Large intestine (tissue), 3 donors: ENCODE measurements at regions not wholly inside any gene's neighbourhood (a gene's known extent, or its start where the extent isn't known, plus 50 kb on each side); places are given as distances from the start of the nearest gene placed in this dataset.

Source experiments
- DNase-seq, 2 donors: peaks; one replicate each; pipeline versions ENCODE4 v3.0.0 to v3.0.0-alpha.2; 2013
- H3K27ac ChIP-seq: one replicate; pipeline ENCODE4 v1.5.1; 2013; ENCODE audit warnings: low read length
- H3K27me3 ChIP-seq: 2 replicates; pipeline ENCODE4 v1.6.1; 2013; ENCODE audit warnings: low read length; ENCODE audit not compliant: control insufficient read depth, insufficient read depth
- H3K36me3 ChIP-seq: 2 replicates; pipeline ENCODE4 v1.6.1; 2013; ENCODE audit warnings: low read length; ENCODE audit not compliant: control insufficient read depth, insufficient read depth
- H3K4me1 ChIP-seq: one replicate; pipeline ENCODE4 v1.6.1; 2013; ENCODE audit warnings: low read length; ENCODE audit not compliant: control insufficient read depth, insufficient read depth
- H3K4me3 ChIP-seq: one replicate; pipeline ENCODE4 v1.5.1; 2013; ENCODE audit warnings: low read length
- H3K9me3 ChIP-seq: one replicate; pipeline ENCODE4 v1.6.1; 2013; ENCODE audit warnings: mild to moderate bottlenecking, low read depth, low read length, moderate library complexity; ENCODE audit not compliant: control insufficient read depth
- WGBS: methylation state at CpG from one replicate; pipeline ENCODE4 v1.1.5; 2013; ENCODE audit warnings: low lambda C conversion rate; ENCODE audit not compliant: insufficient coverage; 5-methylcytosine and 5-hydroxymethylcytosine counted together

GRCh38 chr16:80027007-80027965, 426.7 kb upstream of the MAF start:
- Histone ChIP-seq H3K36me3 (no peaks in the 10 kb centered on the region), H3K4me1 (no peaks in the 10 kb centered on the region), H3K27me3 (no peaks in the 10 kb centered on the region), H3K4me3 (no peak overlapping the region), H3K27ac (peak overlapping the region; percentile 29), H3K9me3 (no peaks in the 10 kb centered on the region)
- peak; percentile 92 to 95 for DNase-seq
- 60% methylated on average over 1 of the region's 20 CpGs for WGBS

GRCh38 chr16:80025236-80025635, 424.7 kb upstream of the MAF start:
- no peak for DNase-seq
- Histone ChIP-seq H3K36me3 (no peaks in the 10 kb centered on the region), H3K4me1 (no peaks in the 10 kb centered on the region), H3K9me3 (no peaks in the 10 kb centered on the region), H3K4me3 (no peak overlapping the region), H3K27ac (no peak overlapping the region), H3K27me3 (no peaks in the 10 kb centered on the region)
- WGBS: no CpG with 5 or more reads among the region's 4 CpGs

GRCh38 chr16:80024443-80024842, 423.9 kb upstream of the MAF start:
- Histone ChIP-seq H3K27ac (no peak overlapping the region), H3K36me3 (no peaks in the 10 kb centered on the region), H3K4me1 (no peaks in the 10 kb centered on the region), H3K9me3 (no peaks in the 10 kb centered on the region), H3K27me3 (no peaks in the 10 kb centered on the region), H3K4me3 (no peak overlapping the region)
- DNase-seq: no peak
- WGBS: 100% methylated on average over 1 of the region's 3 CpGs

- 60% methylated on average over 1 of the region's 2 CpGs for WGBS
Measured at GRCh38 chr16:80023865-80024264, 423.3 kb upstream of the MAF start.

GRCh38 chr16:80019395-80019794, 418.9 kb upstream of the MAF start:
- H3K4me3 ChIP-seq: no peak overlapping the region
- H3K36me3 ChIP-seq: no peaks in the 10 kb centered on the region
- WGBS: no CpG with 5 or more reads among the region's 2 CpGs
- H3K4me1 ChIP-seq: peaks cover 7% of the 10 kb centered on the region
- H3K27ac ChIP-seq: no peak overlapping the region
- no peak for DNase-seq
- no peaks in the 10 kb centered on the region for H3K9me3 ChIP-seq
- no peaks in the 10 kb centered on the region for H3K27me3 ChIP-seq

More at GRCh38 chr16:80023865-80024264, 423.3 kb upstream of the MAF start:
- Histone ChIP-seq H3K4me1 (no peaks in the 10 kb centered on the region), H3K36me3 (no peaks in the 10 kb centered on the region), H3K9me3 (no peaks in the 10 kb centered on the region), H3K4me3 (no peak overlapping the region), H3K27ac (no peak overlapping the region), H3K27me3 (no peaks in the 10 kb centered on the region)
- no peak for DNase-seq

GRCh38 chr16:80018466-80018865, 417.9 kb upstream of the MAF start:
- no peak overlapping the region for H3K4me3 ChIP-seq
- no peak overlapping the region for H3K27ac ChIP-seq
- no CpG with 5 or more reads among the region's 2 CpGs for WGBS
- H3K27me3 ChIP-seq: no peaks in the 10 kb centered on the region
- H3K9me3 ChIP-seq: no peaks in the 10 kb centered on the region
- peaks cover 7% of the 10 kb centered on the region for H3K4me1 ChIP-seq
- H3K36me3 ChIP-seq: no peaks in the 10 kb centered on the region
- DNase-seq: no peak

GRCh38 chr16:80016731-80017326, 416.3 kb upstream of the MAF start:
- H3K4me1 ChIP-seq: peaks cover 7% of the 10 kb centered on the region

GRCh38 chr16:80015566-80015965, 415.0 kb upstream of the MAF start:
- DNase-seq: no peak
- peaks cover 7% of the 10 kb centered on the region for H3K4me1 ChIP-seq
- WGBS: 80% methylated on average over 1 of the region's 6 CpGs
- no peaks in the 10 kb centered on the region for H3K27me3 ChIP-seq
- H3K36me3 ChIP-seq: no peaks in the 10 kb centered on the region
- no peak overlapping the region for H3K27ac ChIP-seq
- H3K9me3 ChIP-seq: no peaks in the 10 kb centered on the region
- H3K4me3 ChIP-seq: no peak overlapping the region

More at GRCh38 chr16:80016731-80017326, 416.3 kb upstream of the MAF start:
- WGBS: 32% methylated on average over 3 of the region's 9 CpGs
- peak in 1 of 2 donors; percentile 67 for DNase-seq
- no peaks in the 10 kb centered on the region for H3K27me3 ChIP-seq
- H3K36me3 ChIP-seq: no peaks in the 10 kb centered on the region
- H3K27ac ChIP-seq: peak overlapping the region; percentile 25
- H3K9me3 ChIP-seq: no peaks in the 10 kb centered on the region
- no peak overlapping the region for H3K4me3 ChIP-seq

- H3K4me1 ChIP-seq: peaks cover 7% of the 10 kb centered on the region
- WGBS: no CpG with 5 or more reads among the region's 1 CpG
- no peak for DNase-seq
Measured at GRCh38 chr16:80014241-80014939, 413.9 kb upstream of the MAF start.

GRCh38 chr16:80012586-80012985, 412.0 kb upstream of the MAF start:
- Histone ChIP-seq H3K36me3 (no peaks in the 10 kb centered on the region), H3K27ac (no peak overlapping the region), H3K4me3 (no peak overlapping the region), H3K27me3 (no peaks in the 10 kb centered on the region), H3K4me1 (peaks cover 7% of the 10 kb centered on the region), H3K9me3 (no peaks in the 10 kb centered on the region)
- DNase-seq: no peak
- 100% methylated on average over 1 of the region's 3 CpGs for WGBS

More at GRCh38 chr16:80014241-80014939, 413.9 kb upstream of the MAF start:
- Histone ChIP-seq H3K9me3 (no peaks in the 10 kb centered on the region), H3K36me3 (no peaks in the 10 kb centered on the region), H3K27ac (no peak overlapping the region), H3K4me3 (no peak overlapping the region), H3K27me3 (no peaks in the 10 kb centered on the region)
